ENCODE measurements at regions not wholly inside any gene's neighbourhood (a gene's known extent, or its start where the extent isn't known, plus 50 kb on each side); places are given as distances from the start of the nearest gene placed in this dataset.
"Not testable (repeated sequence)": the region's sequence is repeated elsewhere in the genome, so short reads cannot be mapped to it uniquely, and the experiment has no call there.

DNA sequence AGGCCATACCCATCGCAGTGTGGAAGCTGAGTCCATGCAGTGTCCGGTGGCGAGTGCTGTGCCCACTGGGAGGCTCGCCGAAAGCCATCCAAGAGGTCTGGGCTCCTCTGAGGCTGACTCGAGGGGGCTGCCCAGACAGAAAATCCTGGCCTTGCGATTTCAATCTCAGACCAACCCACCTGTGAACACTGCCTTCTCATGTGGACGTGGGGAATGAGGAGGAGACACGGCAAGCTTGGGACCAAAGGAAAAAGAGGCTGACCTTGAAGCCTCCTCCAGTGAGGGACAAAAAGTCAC, 157.2 kb upstream of the AFDN start:
- TF ChIP-seq CTCF (IDR thresholded peaks at IDR 0.05) = no peak
- H3K36me3 ChIP-seq = no peaks in the 10 kb centered on the region

GRCh38 chr6:167669870-167670802, 156.6 kb upstream of the AFDN start:
- DNase-seq (no peak), ATAC-seq (no peak)
- no peaks in the 10 kb centered on the region for H3K4me1 ChIP-seq
- no peak overlapping the region for H3K4me3 ChIP-seq
- no peaks in the 10 kb centered on the region for H3K27me3 ChIP-seq
- intact Hi-C loops (cut with DNase I) = no loop called here
- H3K27ac ChIP-seq = no peak overlapping the region
- no peaks in the 10 kb centered on the region for H3K9me3 ChIP-seq
- no peaks in the 10 kb centered on the region for H3K36me3 ChIP-seq
- TF ChIP-seq CTCF (IDR thresholded peaks at IDR 0.05) = no peak

More for the DNA sequence above, 157.2 kb upstream of the AFDN start:
- DNase-seq (no peak), ATAC-seq (no peak)
- no peak overlapping the region for H3K27ac ChIP-seq
- H3K27me3 ChIP-seq = no peaks in the 10 kb centered on the region
- intact Hi-C loops (cut with DNase I) = no loop called here
- H3K9me3 ChIP-seq = no peaks in the 10 kb centered on the region
- H3K4me1 ChIP-seq = no peaks in the 10 kb centered on the region
- H3K4me3 ChIP-seq = no peak overlapping the region

- Histone ChIP-seq H3K27me3 (no peaks in the 10 kb centered on the region), H3K4me3 (no peak overlapping the region), H3K4me1 (peaks cover 1% of the 10 kb centered on the region), H3K27ac (no peak overlapping the region), H3K36me3 (no peaks in the 10 kb centered on the region), H3K9me3 (no peaks in the 10 kb centered on the region)
- no peak for ATAC-seq
- DNase-seq = no peak
- intact Hi-C loops (cut with DNase I) = no loop called here
- no peak for TF ChIP-seq CTCF (IDR thresholded peaks at IDR 0.05)
Measured at GRCh38 chr6:167670938-167671338, 155.8 kb upstream of the AFDN start.

DNA sequence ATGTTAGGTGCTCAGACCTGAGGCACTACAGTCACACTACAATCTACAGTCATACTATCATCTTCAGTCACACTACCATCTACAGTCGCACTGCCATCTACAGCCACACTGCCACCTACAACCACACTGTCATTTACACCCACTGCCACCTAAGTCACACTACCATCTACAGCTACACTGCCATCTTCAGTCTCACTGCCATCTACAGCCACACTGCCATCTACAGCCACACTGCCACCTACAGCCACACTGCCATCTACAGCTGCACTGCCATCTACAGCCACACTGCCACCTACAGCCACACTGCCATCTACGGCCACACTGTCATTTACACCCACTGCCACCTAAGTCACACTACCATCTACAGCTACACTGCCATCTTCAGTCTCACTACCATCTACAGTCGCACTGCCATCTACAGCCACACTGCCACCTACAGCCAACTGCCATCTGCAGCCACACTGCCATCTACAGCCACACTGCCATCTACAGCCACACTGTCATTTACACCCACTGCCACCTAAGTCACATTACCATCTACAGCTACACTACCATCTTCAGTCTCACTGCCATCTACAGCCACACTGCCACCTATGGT, 155.2 kb upstream of the AFDN start:
- H3K27me3 ChIP-seq; intact Hi-C loops (cut with DNase I); H3K4me3 ChIP-seq; DNase-seq; ATAC-seq; H3K9me3 ChIP-seq; H3K27ac ChIP-seq; H3K4me1 ChIP-seq; H3K36me3 ChIP-seq: not testable (repeated sequence)

DNA sequence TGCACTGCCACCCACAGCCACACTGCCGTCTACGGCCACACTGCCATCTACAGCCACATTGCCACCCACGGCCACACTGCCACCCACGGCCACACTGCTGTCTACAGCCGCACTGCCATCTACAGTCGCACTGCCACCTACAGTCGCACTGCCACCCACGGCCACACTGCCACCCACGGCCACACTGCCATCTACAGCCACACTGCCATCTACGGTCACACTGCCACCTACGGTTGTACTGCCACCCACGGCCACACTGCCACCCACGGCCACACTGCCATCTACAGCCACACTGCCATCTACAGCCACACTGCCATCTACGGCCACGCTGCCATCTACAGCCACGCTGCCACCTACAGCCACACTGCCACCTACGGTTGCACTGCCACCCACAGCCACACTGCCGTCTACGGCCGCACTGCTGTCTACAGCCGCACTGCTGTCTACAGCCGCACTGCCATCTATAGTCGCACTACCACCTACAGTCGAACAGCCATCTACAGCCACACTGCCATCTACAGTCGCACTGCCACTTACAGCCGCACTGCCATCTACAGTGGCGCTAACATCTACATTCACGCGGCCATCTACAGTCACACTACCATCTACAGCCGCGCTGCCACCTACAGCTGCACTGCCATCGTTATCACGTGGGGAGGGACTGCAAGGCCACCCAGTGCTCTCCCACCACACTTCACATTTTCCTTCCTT, 154.6 kb upstream of the AFDN start:
- ATAC-seq (no peak), DNase-seq (no peak)
- Histone ChIP-seq H3K36me3 (no peaks in the 10 kb centered on the region), H3K27ac (no peak overlapping the region), H3K27me3 (peaks cover 2% of the 10 kb centered on the region), H3K4me1 (peaks cover 13% of the 10 kb centered on the region), H3K4me3 (no peak overlapping the region), H3K9me3 (no peaks in the 10 kb centered on the region)
- intact Hi-C loops (cut with DNase I) = no loop called here
- no peak for TF ChIP-seq CTCF (IDR thresholded peaks at IDR 0.05)

- H3K27ac ChIP-seq = no peak overlapping the region
- no peak for TF ChIP-seq CTCF (IDR thresholded peaks at IDR 0.05)
- peaks cover 18% of the 10 kb centered on the region for H3K4me1 ChIP-seq
- intact Hi-C loops (cut with DNase I) = no loop called here
- no peak for DNase-seq
- no peaks in the 10 kb centered on the region for H3K36me3 ChIP-seq
- H3K9me3 ChIP-seq = no peaks in the 10 kb centered on the region
- ATAC-seq = no peak
- H3K4me3 ChIP-seq = no peak overlapping the region
- H3K27me3 ChIP-seq = peaks cover 8% of the 10 kb centered on the region
Measured at GRCh38 chr6:167672738-167673137, 154.0 kb upstream of the AFDN start.

All from upper lobe of right lung (tissue), 1 donor.